Loucy (cell line): ENCODE measurements at regions not wholly inside any gene's neighbourhood (a gene's known extent, or its start where the extent isn't known, plus 50 kb on each side); places are given as distances from the start of the nearest gene placed in this dataset.

ENCODE experiments used
- CTCF ChIP-seq: fragments of 200-600 bp; sonication (generic); conservative IDR thresholded peaks from 2 replicates; pipeline ENCODE4 v1.5.1; 2014; ENCODE audit warnings: mild to moderate bottlenecking, antibody characterized with exemption, low read length
- EZH2phosphoT487 ChIP-seq: fragments of 200-600 bp; IDR thresholded peaks from 2 replicates; pipeline ENCODE4 v1.6.1; 2018; ENCODE audit warnings: antibody characterized with exemption, mild to moderate bottlenecking, moderate library complexity, borderline replicate concordance

- TF ChIP-seq CTCF (no peak), EZH2phosphoT487 (no peak)
Measured at GRCh38 chr2:198494931-198495330, 690.5 kb downstream of the PLCL1 start.
